Colonic mucosa (tissue), 4 donors: ENCODE measurements at regions not wholly inside any gene's neighbourhood (a gene's known extent, or its start where the extent isn't known, plus 50 kb on each side); places are given as distances from the start of the nearest gene placed in this dataset.
"Not testable (repeated sequence)": the region's sequence is repeated elsewhere in the genome, so short reads cannot be mapped to it uniquely, and the experiment has no call there.

Experiments used
- DNase-seq: peaks from one replicate; pipeline ENCODE4 v3.0.0-alpha.2; 2020
- H3K27ac ChIP-seq: fragments of 200-600 bp; one replicate; pipeline ENCODE4 v1.8.0; 2021
- H3K27me3 ChIP-seq: fragments of 200-600 bp; one replicate; pipeline ENCODE4 v1.8.0; 2021
- H3K36me3 ChIP-seq: fragments of 200-600 bp; one replicate; pipeline ENCODE4 v1.8.0; 2021
- H3K4me1 ChIP-seq: fragments of 200-600 bp; one replicate; pipeline ENCODE4 v1.8.0; 2021; ENCODE audit warnings: mild to moderate bottlenecking
- H3K4me3 ChIP-seq: fragments of 200-600 bp; one replicate; pipeline ENCODE4 v1.8.0; 2021
- H3K9ac ChIP-seq, 2 donors: one replicate each; pipeline ENCODE4 v1.7.0; 2013; ENCODE audit warnings: control low read depth in 2 of 2, low read depth in 2 of 2, low read length in 2 of 2
- H3K9me3 ChIP-seq: fragments of 200-600 bp; one replicate; pipeline ENCODE4 v1.8.0; 2021
- intact Hi-C: fragments of 100-400 bp; cut with DNase I; formaldehyde crosslinking; loops from one replicate; pipeline ENCODE4 v1.14.1; 2022
- TF ChIP-seq, protein P1 (sequence below): fragments of 200-600 bp; IDR thresholded peaks from one replicate; pipeline ENCODE4 v1.8.0; 2022; ENCODE audit warnings: antibody characterized with exemption, mild to moderate bottlenecking
- donor health status: healthy.
- donor health status: DM: no; HTN: no; CAD: no.
- donor health status: DM: no; HTN: no; CAD: no.

DNA sequence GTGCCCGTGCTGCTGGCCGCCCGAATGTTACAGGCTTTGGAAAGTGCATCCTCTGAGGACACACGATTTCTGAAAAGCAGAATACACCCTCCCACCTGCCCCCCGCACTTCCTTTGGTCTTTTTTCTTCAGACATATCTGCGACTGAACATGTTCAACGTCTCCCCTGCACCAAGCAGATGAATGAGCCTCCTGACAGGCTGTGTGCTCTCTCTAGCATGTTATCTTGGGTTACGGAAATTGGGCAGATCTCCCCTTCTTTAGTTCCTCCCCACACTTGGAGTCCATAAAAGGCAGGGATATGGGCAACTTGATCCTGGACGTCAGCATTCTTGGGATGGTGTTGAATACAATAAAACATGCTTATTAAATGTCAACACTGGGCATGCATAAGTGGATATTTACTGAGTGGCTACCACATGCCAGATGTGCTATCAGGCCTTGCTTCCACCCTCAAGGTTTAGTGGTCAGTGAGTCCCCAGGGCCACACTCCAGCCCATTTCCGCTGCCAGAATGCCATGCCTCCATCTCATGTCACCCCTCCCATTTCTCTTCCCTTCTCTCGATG, 130.4 kb downstream of the TRIM43 start:
- no peaks in the 10 kb centered on the region for H3K36me3 ChIP-seq
- DNase-seq = no peak
- H3K4me1 ChIP-seq = no peaks in the 10 kb centered on the region
- H3K27me3 ChIP-seq = no peaks in the 10 kb centered on the region
- TF ChIP-seq, protein P1, sequence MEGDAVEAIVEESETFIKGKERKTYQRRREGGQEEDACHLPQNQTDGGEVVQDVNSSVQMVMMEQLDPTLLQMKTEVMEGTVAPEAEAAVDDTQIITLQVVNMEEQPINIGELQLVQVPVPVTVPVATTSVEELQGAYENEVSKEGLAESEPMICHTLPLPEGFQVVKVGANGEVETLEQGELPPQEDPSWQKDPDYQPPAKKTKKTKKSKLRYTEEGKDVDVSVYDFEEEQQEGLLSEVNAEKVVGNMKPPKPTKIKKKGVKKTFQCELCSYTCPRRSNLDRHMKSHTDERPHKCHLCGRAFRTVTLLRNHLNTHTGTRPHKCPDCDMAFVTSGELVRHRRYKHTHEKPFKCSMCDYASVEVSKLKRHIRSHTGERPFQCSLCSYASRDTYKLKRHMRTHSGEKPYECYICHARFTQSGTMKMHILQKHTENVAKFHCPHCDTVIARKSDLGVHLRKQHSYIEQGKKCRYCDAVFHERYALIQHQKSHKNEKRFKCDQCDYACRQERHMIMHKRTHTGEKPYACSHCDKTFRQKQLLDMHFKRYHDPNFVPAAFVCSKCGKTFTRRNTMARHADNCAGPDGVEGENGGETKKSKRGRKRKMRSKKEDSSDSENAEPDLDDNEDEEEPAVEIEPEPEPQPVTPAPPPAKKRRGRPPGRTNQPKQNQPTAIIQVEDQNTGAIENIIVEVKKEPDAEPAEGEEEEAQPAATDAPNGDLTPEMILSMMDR = no peak
- intact Hi-C loops = loop anchor here (5.0 kb wide), 1 partner anchor 310 kb away; no protein-coding TSS in a partner anchor
- no peaks in the 10 kb centered on the region for H3K9me3 ChIP-seq
- H3K4me3 ChIP-seq = no peak overlapping the region
- H3K9ac ChIP-seq = no peak overlapping the region
- H3K27ac ChIP-seq = no peak overlapping the region

DNA sequence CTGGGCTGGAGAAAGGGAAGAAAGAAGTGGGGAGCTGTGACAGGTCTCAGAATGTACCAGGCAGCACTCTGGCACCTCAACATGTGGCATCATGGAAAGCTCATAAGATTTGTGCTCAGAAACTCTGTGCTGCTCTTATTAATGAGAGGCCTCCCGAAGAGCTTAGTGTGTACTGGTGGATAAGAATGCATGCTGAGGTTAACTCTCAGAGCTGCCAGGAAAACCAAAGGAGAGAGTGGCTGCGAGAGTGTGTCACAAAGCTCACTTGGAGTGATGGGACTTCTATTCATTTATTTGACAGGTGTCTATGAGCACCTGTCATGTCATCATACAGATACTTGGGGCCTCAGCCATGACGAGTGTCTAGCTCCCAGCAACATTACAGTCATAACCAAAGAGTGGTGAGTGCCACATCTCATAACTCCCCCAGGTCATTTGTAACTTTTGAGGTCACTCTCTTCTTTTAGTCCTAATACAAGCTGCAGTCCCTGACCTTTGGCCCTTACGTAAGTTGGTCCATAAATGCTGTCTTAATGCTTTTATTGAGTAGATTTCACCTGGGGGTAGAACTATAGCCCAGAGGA, 131.9 kb downstream of the TRIM43 start:
- intact Hi-C loops = loop anchor here (5.0 kb wide), 1 partner anchor 311 kb away; no protein-coding TSS in a partner anchor
- not testable (repeated sequence) for H3K9ac ChIP-seq, DNase-seq, H3K27ac ChIP-seq, H3K9me3 ChIP-seq, H3K4me1 ChIP-seq, H3K27me3 ChIP-seq, H3K36me3 ChIP-seq, H3K4me3 ChIP-seq

DNA sequence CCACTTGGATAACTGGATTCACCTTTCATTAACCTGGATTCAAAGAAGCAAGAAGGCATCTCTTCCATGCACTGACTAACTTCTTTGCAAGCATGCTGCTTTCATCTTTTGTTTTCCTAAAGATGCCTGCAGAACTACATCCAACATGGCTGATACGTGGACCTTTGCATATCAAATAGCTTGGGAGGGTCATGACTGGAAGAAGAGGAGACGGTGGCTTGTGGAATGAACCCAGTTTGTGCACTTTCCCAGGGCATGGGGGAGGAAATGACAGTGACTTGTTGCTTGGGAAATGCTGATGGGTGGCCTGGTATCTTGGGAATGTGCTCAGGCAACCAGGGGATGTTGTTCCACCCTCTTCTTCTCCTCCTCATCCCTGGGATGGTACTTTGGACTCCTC, 133.4 kb downstream of the TRIM43 start:
- H3K4me3 ChIP-seq, H3K27me3 ChIP-seq, H3K4me1 ChIP-seq, H3K9me3 ChIP-seq, intact Hi-C loops, DNase-seq, H3K27ac ChIP-seq, H3K36me3 ChIP-seq, H3K9ac ChIP-seq: not testable (repeated sequence)

DNA sequence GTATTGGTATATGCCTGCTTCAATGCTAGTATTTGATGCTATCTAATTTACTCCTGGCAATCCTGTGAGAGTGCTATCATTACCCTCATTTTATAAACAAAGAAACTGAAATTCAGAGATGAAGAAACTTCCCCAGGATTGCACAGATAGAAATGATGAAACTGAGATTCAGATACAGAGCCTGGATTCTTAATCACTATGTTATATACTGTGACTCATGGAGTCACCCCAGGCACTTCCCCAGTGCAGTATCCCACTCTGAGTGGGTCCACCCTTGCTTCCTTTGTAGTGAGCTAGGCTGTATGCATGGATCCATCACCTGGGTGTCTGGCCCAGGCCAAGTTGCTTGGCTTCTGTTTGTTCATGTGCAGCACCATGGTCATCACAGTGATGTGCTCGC, 133.9 kb downstream of the TRIM43 start:
- intact Hi-C loops, H3K36me3 ChIP-seq: not testable (repeated sequence)

DNA sequence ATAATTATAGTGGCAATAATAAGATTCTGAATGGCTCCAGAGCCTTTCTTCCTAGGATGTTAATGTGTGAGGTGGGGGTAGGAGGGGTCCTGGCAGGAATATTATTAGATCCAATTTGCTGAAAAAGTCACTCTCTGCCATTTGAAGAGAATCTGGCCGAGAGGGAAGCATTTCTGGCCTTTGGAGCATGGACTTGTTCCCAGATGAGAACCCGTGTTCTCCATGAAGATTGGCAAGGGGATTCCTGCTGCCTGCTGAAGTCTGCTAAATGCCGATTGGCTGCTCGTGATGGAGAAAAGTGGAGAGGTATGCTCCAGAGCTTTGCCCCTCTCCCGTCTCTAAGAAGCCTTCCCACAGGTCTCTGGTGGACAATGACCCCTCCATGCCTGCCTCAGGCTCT, 135.6 kb downstream of the TRIM43 start:
- DNase-seq, H3K9ac ChIP-seq, H3K4me3 ChIP-seq, H3K36me3 ChIP-seq, H3K9me3 ChIP-seq, H3K4me1 ChIP-seq, H3K27ac ChIP-seq, H3K27me3 ChIP-seq, intact Hi-C loops: not testable (repeated sequence)

More for the DNA sequence above, 133.9 kb downstream of the TRIM43 start:
- not testable (repeated sequence) for H3K27me3 ChIP-seq, H3K27ac ChIP-seq, H3K4me3 ChIP-seq, DNase-seq, H3K9me3 ChIP-seq, H3K9ac ChIP-seq, H3K4me1 ChIP-seq

DNA sequence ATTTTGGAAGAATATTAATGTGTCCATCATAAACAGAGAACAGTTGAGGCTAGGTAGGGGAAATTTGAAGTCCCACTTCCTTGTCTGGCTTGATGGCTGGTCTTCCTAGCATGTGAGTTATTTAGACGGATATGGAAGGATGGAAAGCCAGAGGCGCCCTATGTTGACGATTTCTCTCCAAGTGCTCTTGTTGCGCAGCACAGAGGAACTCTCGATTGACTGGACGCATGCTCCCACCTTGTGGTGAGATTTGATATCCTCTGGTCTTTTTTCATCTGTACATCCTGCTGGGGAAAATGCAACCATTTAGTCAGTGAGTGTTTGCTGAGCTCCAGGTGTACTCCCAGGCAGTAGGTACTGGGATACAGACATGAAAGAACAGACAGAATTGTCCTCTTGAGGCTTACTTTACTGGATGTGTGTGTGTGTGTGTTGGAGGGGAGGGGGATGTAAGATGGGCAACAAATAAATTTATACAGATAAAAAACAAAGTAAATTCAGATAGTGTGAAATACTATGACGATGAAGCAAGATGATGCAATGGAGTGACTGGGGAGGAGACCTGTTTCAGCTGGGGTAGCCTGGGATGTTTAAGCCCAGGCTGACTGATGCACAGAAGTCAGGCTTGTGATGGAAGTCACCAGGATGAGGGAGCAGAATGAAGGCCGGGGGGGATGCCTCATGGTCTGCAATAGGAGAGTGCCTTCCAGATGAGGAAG, 137.2 kb downstream of the TRIM43 start:
- Histone ChIP-seq H3K4me1 (no peaks in the 10 kb centered on the region), H3K27me3 (no peaks in the 10 kb centered on the region), H3K36me3 (no peaks in the 10 kb centered on the region), H3K9ac (no peak overlapping the region), H3K4me3 (no peak overlapping the region), H3K9me3 (no peaks in the 10 kb centered on the region), H3K27ac (no peak overlapping the region)
- intact Hi-C loops = no loop called here
- DNase-seq = peak; percentile 66
- TF ChIP-seq, protein P1 = peak; percentile 41

DNA sequence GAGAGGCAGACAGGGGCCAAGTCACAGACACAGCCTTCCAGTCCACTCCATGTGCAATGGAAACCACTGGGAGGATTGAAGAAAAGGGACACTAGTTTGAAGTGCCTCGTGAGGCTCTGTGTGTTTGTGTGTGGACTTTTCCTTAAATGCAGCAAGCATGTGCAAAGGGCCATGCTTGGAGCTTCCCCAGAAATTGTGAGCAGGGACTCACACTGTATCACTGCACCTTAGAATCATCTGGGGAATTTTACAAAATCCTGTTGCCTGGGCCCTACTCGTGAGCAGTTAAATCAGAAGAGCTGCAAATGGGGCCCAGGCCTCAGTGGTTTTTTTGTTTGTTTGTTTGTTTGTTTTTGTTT, 137.8 kb downstream of the TRIM43 start:
- Histone ChIP-seq H3K9me3 (no peaks in the 10 kb centered on the region), H3K36me3 (no peaks in the 10 kb centered on the region), H3K9ac (no peak overlapping the region), H3K27ac (no peak overlapping the region), H3K4me1 (no peaks in the 10 kb centered on the region), H3K27me3 (no peaks in the 10 kb centered on the region), H3K4me3 (no peak overlapping the region)
- TF ChIP-seq, protein P1 = no peak
- intact Hi-C loops = no loop called here
- no peak for DNase-seq
